H9 (cell line): ENCODE measurements at regions not wholly inside any gene's neighbourhood (a gene's known extent, or its start where the extent isn't known, plus 50 kb on each side); places are given as distances from the start of the nearest gene placed in this dataset.
A peak's percentile ranks its signal among the peaks of the same experiment; 100 is the strongest.

Source experiments
- DNase-seq: peaks from one replicate; pipeline ENCODE4 v3.0.0-alpha.2; 2017
- H2AFZ ChIP-seq: one replicate; pipeline ENCODE4 v1.6.1; 2013; ENCODE audit warnings: mild to moderate bottlenecking, low read length, control low read depth, moderate library complexity
- H2AK5ac ChIP-seq: 2 replicates; pipeline ENCODE4 v1.6.1; 2013; ENCODE audit warnings: low read length, control low read depth, mixed read lengths; ENCODE audit not compliant: insufficient read length
- H2BK120ac ChIP-seq: one replicate; pipeline ENCODE4 v1.6.1; 2013; ENCODE audit warnings: low read depth, mild to moderate bottlenecking, low read length, control low read depth, inconsistent platforms; ENCODE audit not compliant: poor library complexity, severe bottlenecking
- H2BK12ac ChIP-seq: 2 replicates; pipeline ENCODE4 v1.6.1; 2013; ENCODE audit warnings: low read length, control low read depth, mixed read lengths, low read depth; ENCODE audit not compliant: insufficient read length
- H2BK15ac ChIP-seq: 2 replicates; pipeline ENCODE4 v1.6.1; 2013; ENCODE audit warnings: low read depth, low read length, control low read depth
- H2BK20ac ChIP-seq: one replicate; pipeline ENCODE4 v1.6.1; 2013; ENCODE audit warnings: low read depth, mild to moderate bottlenecking, low read length, control low read depth, inconsistent platforms; ENCODE audit not compliant: poor library complexity, severe bottlenecking
- H2BK5ac ChIP-seq: 2 replicates; pipeline ENCODE4 v1.6.1; 2013; ENCODE audit warnings: low read length, control low read depth, mixed read lengths; ENCODE audit not compliant: insufficient read length
- H3K14ac ChIP-seq: 2 replicates; pipeline ENCODE4 v1.6.1; 2013; ENCODE audit warnings: low read length, control low read depth; ENCODE audit not compliant: insufficient read depth
- H3K18ac ChIP-seq: 2 replicates; pipeline ENCODE4 v1.6.1; 2013; ENCODE audit warnings: low read depth, mild to moderate bottlenecking, mixed read lengths, low read length, control low read depth; ENCODE audit not compliant: insufficient read length
- H3K23ac ChIP-seq: 2 replicates; pipeline ENCODE4 v1.6.1; 2013; ENCODE audit warnings: low read length, control low read depth, mixed read lengths, low read depth; ENCODE audit not compliant: insufficient read length
- H3K23me2 ChIP-seq: 2 replicates; pipeline ENCODE4 v1.6.1; 2013; ENCODE audit warnings: low read depth, mild to moderate bottlenecking, mixed read lengths, low read length, control low read depth; ENCODE audit not compliant: insufficient read length, poor library complexity, severe bottlenecking
- H3K27ac ChIP-seq: 2 replicates; pipeline ENCODE4 v1.5.1; 2013; ENCODE audit warnings: low read length, control low read depth, mixed read lengths, low read depth; ENCODE audit not compliant: insufficient read length
- H3K27me3 ChIP-seq: 2 replicates; pipeline ENCODE4 v1.6.1; 2013; ENCODE audit warnings: low read length, control low read depth, inconsistent platforms; ENCODE audit not compliant: insufficient read depth
- H3K4ac ChIP-seq: 2 replicates; pipeline ENCODE4 v1.6.1; 2013; ENCODE audit warnings: low read depth, mild to moderate bottlenecking, control low read depth, inconsistent platforms, low read length, moderate library complexity
- H3K4me1 ChIP-seq: 2 replicates; pipeline ENCODE4 v1.6.1; 2013; ENCODE audit warnings: low read length, control low read depth, inconsistent platforms; ENCODE audit not compliant: insufficient read depth
- H3K4me2 ChIP-seq: 2 replicates; pipeline ENCODE4 v1.6.1; 2013; ENCODE audit warnings: low read length, control low read depth, mixed read lengths; ENCODE audit not compliant: insufficient read length, insufficient read depth
- H3K56ac ChIP-seq: 2 replicates; pipeline ENCODE4 v1.6.1; 2013; ENCODE audit warnings: low read depth, mild to moderate bottlenecking, mixed read lengths, low read length, control low read depth; ENCODE audit not compliant: insufficient read length
- H3K79me1 ChIP-seq: 2 replicates; pipeline ENCODE4 v1.6.1; 2013; ENCODE audit warnings: low read depth, mild to moderate bottlenecking, moderate library complexity, low read length, control low read depth, inconsistent platforms; ENCODE audit not compliant: insufficient read depth, poor library complexity, severe bottlenecking
- H3K79me2 ChIP-seq: 2 replicates; pipeline ENCODE4 v1.6.1; 2013; ENCODE audit warnings: low read length, control low read depth, inconsistent platforms; ENCODE audit not compliant: insufficient read depth
- H3K9ac ChIP-seq: 2 replicates; pipeline ENCODE4 v1.6.1; 2013; ENCODE audit warnings: low read length, control low read depth, mixed read lengths; ENCODE audit not compliant: insufficient read length; ENCODE audit errors: extremely low read depth
- H3K9me3 ChIP-seq: one replicate; pipeline ENCODE4 v1.6.1; 2013; ENCODE audit warnings: low read depth, low read length, inconsistent platforms; ENCODE audit not compliant: control insufficient read depth
- H3T11ph ChIP-seq: one replicate; pipeline ENCODE4 v1.6.1; 2013; ENCODE audit warnings: mild to moderate bottlenecking, low read length, control low read depth, inconsistent platforms
- H4K20me1 ChIP-seq: one replicate; pipeline ENCODE4 v1.6.1; 2013; ENCODE audit not compliant: control insufficient read depth, insufficient read length, insufficient read depth
- H4K5ac ChIP-seq: 2 replicates; pipeline ENCODE4 v1.6.1; 2013; ENCODE audit warnings: low read depth, mild to moderate bottlenecking, mixed read lengths, low read length, control low read depth; ENCODE audit not compliant: insufficient read length
- H4K8ac ChIP-seq: replicated peaks from 2 replicates; pipeline ENCODE4 v1.6.1; 2013; ENCODE audit warnings: low read length, control low read depth, mixed read lengths, low read depth; ENCODE audit not compliant: insufficient read length
- H4K91ac ChIP-seq: 2 replicates; pipeline ENCODE4 v1.6.1; 2013; ENCODE audit warnings: low read depth, mild to moderate bottlenecking, moderate library complexity, mixed read lengths, low read length, control low read depth; ENCODE audit not compliant: insufficient read length
- H3K27ac Mint-ChIP-seq, 3 experiments: 2 replicates in 2 of 3; 3 replicates in 1 of 3; pipeline ENCODE4 v1.8.0; 2020 to 2021; ENCODE audit warnings: mixed read lengths in 3 of 3, mild to moderate bottlenecking in 1 of 3, moderate library complexity in 1 of 3
- H3K27me3 Mint-ChIP-seq: 2 replicates; pipeline ENCODE4 v1.8.0; 2021; ENCODE audit warnings: low read depth, mild to moderate bottlenecking, moderate library complexity, mixed read lengths
- H3K36me3 Mint-ChIP-seq, 3 experiments: 2 replicates in 2 of 3; 3 replicates in 1 of 3; pipeline ENCODE4 v1.8.0; 2020 to 2021; ENCODE audit warnings: low read depth in 3 of 3, mixed read lengths in 3 of 3; ENCODE audit not compliant: insufficient read depth in 1 of 3
- H3K4me1 Mint-ChIP-seq, 2 experiments: 2 replicates each; pipeline ENCODE4 v1.8.0; 2020; ENCODE audit warnings: mixed read lengths in 2 of 2
- H3K4me3 Mint-ChIP-seq, 2 experiments: 2 replicates in 1 of 2; 3 replicates in 1 of 2; pipeline ENCODE4 v1.8.0; 2020 to 2021; ENCODE audit warnings: mild to moderate bottlenecking in 2 of 2, mixed read lengths in 2 of 2, moderate library complexity in 1 of 2
- H3K9me3 Mint-ChIP-seq, 2 experiments: 2 replicates in 1 of 2; 3 replicates in 1 of 2; pipeline ENCODE4 v1.8.0; 2020; ENCODE audit warnings: mild to moderate bottlenecking in 2 of 2, mixed read lengths in 2 of 2, moderate library complexity in 1 of 2
- WGBS: extraction: QIAGEN DNeasy Blood & Tissue Kit; methylation state at CpG from one replicate; pipeline ENCODE4 v1.1.7; 2013; ENCODE audit warnings: missing lambda C conversion rate, low lambda C conversion rate, mixed read lengths; ENCODE audit not compliant: insufficient read length; ENCODE audit errors: extremely low coverage; 5-methylcytosine and 5-hydroxymethylcytosine counted together
- TF ChIP-seq, protein P1 (sequence below): fragments of 200-600 bp; sonication (generic); conservative IDR thresholded peaks from 3 replicates; pipeline ENCODE4 v1.8.0; 2021; ENCODE audit warnings: antibody characterized with exemption, mild to moderate bottlenecking

DNA sequence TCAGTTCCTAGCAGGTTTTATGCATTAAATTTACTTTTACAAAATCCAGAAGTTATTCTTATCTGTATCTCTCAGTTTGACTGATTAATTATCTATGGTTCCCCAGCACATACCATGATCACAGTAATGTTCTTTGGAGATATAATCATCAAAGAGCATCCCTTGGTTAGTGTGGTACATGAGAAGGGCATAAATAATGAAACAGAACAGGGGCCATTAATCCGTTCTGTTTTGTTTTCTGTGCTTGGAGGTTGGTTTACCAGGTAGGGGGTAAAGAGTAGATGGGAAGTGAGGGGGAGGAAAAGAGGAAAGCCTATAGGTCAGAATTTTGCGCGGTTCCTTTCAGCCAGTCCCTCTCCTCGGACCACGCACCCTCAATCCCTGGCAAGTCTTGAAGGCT, 718.7 kb upstream of the TENM3 start:
- Histone ChIP-seq H3K56ac (no peak overlapping the region), H2BK12ac (no peak overlapping the region), H3K27me3 (no peaks in the 10 kb centered on the region), H3K14ac (no peak overlapping the region), H4K8ac (no peak overlapping the region), H3K9me3 (no peaks in the 10 kb centered on the region), H3K4me2 (no peak overlapping the region), H2BK120ac (no peak overlapping the region), H3K79me2 (no peaks in the 10 kb centered on the region), H3K27ac (no peak overlapping the region), H4K20me1 (no peaks in the 10 kb centered on the region), H3K4me1 (0 out of 2 replicates have a peak, but pooled peaks cover 4% of the 10 kb centered on the region), H2BK5ac (no peak overlapping the region), H3K79me1 (no peaks in the 10 kb centered on the region), H3T11ph (no peak overlapping the region), H4K91ac (no peak overlapping the region), H2BK20ac (no peak overlapping the region), H3K23ac (no peak overlapping the region), H3K23me2 (no peaks in the 10 kb centered on the region), H2AK5ac (no peak overlapping the region), H2BK15ac (no peak overlapping the region), H2AFZ (no peak overlapping the region), H3K18ac (no peak overlapping the region), H3K9ac (no peak overlapping the region), H4K5ac (no peak overlapping the region), H3K4ac (no peak overlapping the region)
- no peak overlapping the region for H3K4me3 Mint-ChIP-seq
- H3K4me1 Mint-ChIP-seq, result peaks cover 16 to 20% of the 10 kb centered on the region in 2 experiments
- no peaks in the 10 kb centered on the region for H3K36me3 Mint-ChIP-seq
- TF ChIP-seq, protein P1, sequence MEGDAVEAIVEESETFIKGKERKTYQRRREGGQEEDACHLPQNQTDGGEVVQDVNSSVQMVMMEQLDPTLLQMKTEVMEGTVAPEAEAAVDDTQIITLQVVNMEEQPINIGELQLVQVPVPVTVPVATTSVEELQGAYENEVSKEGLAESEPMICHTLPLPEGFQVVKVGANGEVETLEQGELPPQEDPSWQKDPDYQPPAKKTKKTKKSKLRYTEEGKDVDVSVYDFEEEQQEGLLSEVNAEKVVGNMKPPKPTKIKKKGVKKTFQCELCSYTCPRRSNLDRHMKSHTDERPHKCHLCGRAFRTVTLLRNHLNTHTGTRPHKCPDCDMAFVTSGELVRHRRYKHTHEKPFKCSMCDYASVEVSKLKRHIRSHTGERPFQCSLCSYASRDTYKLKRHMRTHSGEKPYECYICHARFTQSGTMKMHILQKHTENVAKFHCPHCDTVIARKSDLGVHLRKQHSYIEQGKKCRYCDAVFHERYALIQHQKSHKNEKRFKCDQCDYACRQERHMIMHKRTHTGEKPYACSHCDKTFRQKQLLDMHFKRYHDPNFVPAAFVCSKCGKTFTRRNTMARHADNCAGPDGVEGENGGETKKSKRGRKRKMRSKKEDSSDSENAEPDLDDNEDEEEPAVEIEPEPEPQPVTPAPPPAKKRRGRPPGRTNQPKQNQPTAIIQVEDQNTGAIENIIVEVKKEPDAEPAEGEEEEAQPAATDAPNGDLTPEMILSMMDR, result no peak
- H3K9me3 Mint-ChIP-seq, result no peaks in the 10 kb centered on the region
- H3K27me3 Mint-ChIP-seq, result peaks cover 1% of the 10 kb centered on the region; the same call in 1 of the 2 replicates
- DNase-seq, result no peak
- peak overlapping the region in 1 of 3 experiments; percentile 35; a peak in 1 of 7 replicates for H3K27ac Mint-ChIP-seq
- WGBS, result no CpG with 5 or more reads among the region's 5 CpGs
